GM18868 (cell line): ENCODE measurements at regions not wholly inside any gene's neighbourhood (a gene's known extent, or its start where the extent isn't known, plus 50 kb on each side); places are given as distances from the start of the nearest gene placed in this dataset.

Source experiments
- ATAC-seq: cut with Tn5 transposase; IDR thresholded peaks from one replicate; pipeline ENCODE4 v1.9.1; 2021; ENCODE audit warnings: mild to moderate bottlenecking, moderate library complexity; ENCODE audit not compliant: unreplicated experiment

- ATAC-seq, result no peak
These were observed 1031.3 kb downstream of the C4orf33 start for GRCh38 chr4:130127297-130127696.

- no peak for ATAC-seq
These were observed 1035.6 kb downstream of the C4orf33 start for GRCh38 chr4:130131536-130131935.

- ATAC-seq, result no peak
These were observed 1045.7 kb downstream of the C4orf33 start for GRCh38 chr4:130141651-130142050.

- ATAC-seq, result no peak
These were observed 1047.7 kb downstream of the C4orf33 start for GRCh38 chr4:130143656-130144055.

GRCh38 chr4:130146773-130147172 lies 1050.8 kb downstream of the C4orf33 start:
- ATAC-seq, result no peak

- ATAC-seq, result no peak
These were observed 1051.7 kb downstream of the C4orf33 start for GRCh38 chr4:130147641-130148040.

- no peak for ATAC-seq
These were observed 1058.9 kb downstream of the C4orf33 start for GRCh38 chr4:130154901-130155300.

- no peak for ATAC-seq
These were observed 1067.7 kb downstream of the C4orf33 start for GRCh38 chr4:130163701-130164100.

- ATAC-seq, result no peak
These were observed 1069.4 kb downstream of the C4orf33 start for GRCh38 chr4:130165381-130165780.

GRCh38 chr4:130172156-130172555 lies 1076.2 kb downstream of the C4orf33 start:
- ATAC-seq, result no peak

GRCh38 chr4:130178106-130178505 lies 1082.2 kb downstream of the C4orf33 start:
- no peak for ATAC-seq

GRCh38 chr4:130183096-130183495 lies 1087.1 kb downstream of the C4orf33 start:
- ATAC-seq, result no peak

GRCh38 chr4:130183766-130184165 lies 1087.8 kb downstream of the C4orf33 start:
- ATAC-seq, result no peak

GRCh38 chr4:130185123-130185522 lies 1089.2 kb downstream of the C4orf33 start:
- no peak for ATAC-seq

- ATAC-seq, result no peak
These were observed 1091.0 kb downstream of the C4orf33 start for GRCh38 chr4:130186931-130187330.

GRCh38 chr4:130187587-130187986 lies 1091.6 kb downstream of the C4orf33 start:
- ATAC-seq, result no peak

GRCh38 chr4:130192787-130193186 lies 1096.8 kb downstream of the C4orf33 start:
- ATAC-seq, result no peak

GRCh38 chr4:130197946-130198345 lies 1102.0 kb downstream of the C4orf33 start:
- ATAC-seq, result no peak

- ATAC-seq, result no peak
These were observed 1107.6 kb downstream of the C4orf33 start for GRCh38 chr4:130203571-130203970.

GRCh38 chr4:130210864-130211263 lies 1114.9 kb downstream of the C4orf33 start:
- ATAC-seq, result no peak

GRCh38 chr4:130214268-130214667 lies 1118.3 kb downstream of the C4orf33 start:
- ATAC-seq, result no peak

GRCh38 chr4:130233377-130234047 lies 1137.6 kb downstream of the C4orf33 start:
- ATAC-seq, result peak; percentile 100

GRCh38 chr4:130238121-130238520 lies 1142.2 kb downstream of the C4orf33 start:
- ATAC-seq, result no peak
